ENCODE measurements at regions not wholly inside any gene's neighbourhood (a gene's known extent, or its start where the extent isn't known, plus 50 kb on each side); places are given as distances from the start of the nearest gene placed in this dataset.

GRCh38 chr2:221762496-221762895 lies 190.4 kb upstream of the EPHA4 start:
- peak overlapping the region; percentile 49; the same call in 1 of the 2 replicates for H2AFZ ChIP-seq
- no peak overlapping the region for H3K4me3 ChIP-seq
- H3F3A ChIP-seq (replicated peaks; ENCODE audit: low read depth): no peaks in the 10 kb centered on the region
- Mint-ChIP-seq H3K9me3 (peaks cover 2% of the 10 kb centered on the region; the same call in 2 of the 3 replicates), H3K36me3 (ENCODE audit: low read depth) (no peaks in the 10 kb centered on the region), H3K4me3 (no peak overlapping the region), H3K4me1 (no peaks in the 10 kb centered on the region), H3K27ac (no peak overlapping the region), H3K27me3 (ENCODE audit: insufficient read depth, low read depth, poor library complexity) (no peaks in the 10 kb centered on the region)
- H3K36me3 ChIP-seq (ENCODE audit: insufficient read depth): no peaks in the 10 kb centered on the region
- no peak for TF ChIP-seq ZNF331 (CRISPR knock-in tag; IDR thresholded peaks at IDR 0.05; ENCODE audit: low read depth)
- TF ChIP-seq ZNF462 (CRISPR knock-in tag; IDR thresholded peaks at IDR 0.05): no peak
- TF ChIP-seq ETS1 (IDR thresholded peaks at IDR 0.05): no peak
- no peak for TF ChIP-seq NANOG (IDR thresholded peaks at IDR 0.05; ENCODE audit: borderline replicate concordance)
- no peak for TF ChIP-seq EZH2 (IDR thresholded peaks at IDR 0.05; ENCODE audit: low read depth, unreplicated experiment)
- H3K4me2 ChIP-seq: no peak overlapping the region
- ATAC-seq: no peak
- peaks cover 10% of the 10 kb centered on the region; the same call in 1 of the 2 replicates for H3K9me2 ChIP-seq (ENCODE audit: insufficient read depth)
- H3K27me3 ChIP-seq (ENCODE audit: insufficient read depth): no peaks in the 10 kb centered on the region
- no peaks in the 10 kb centered on the region for H3K4me1 ChIP-seq (ENCODE audit: insufficient read depth)
- H4K20me1 ChIP-seq (replicated peaks; ENCODE audit: insufficient read depth): no peaks in the 10 kb centered on the region
- H3K79me2 ChIP-seq (replicated peaks; ENCODE audit: insufficient read depth): no peaks in the 10 kb centered on the region
- no peak overlapping the region for H3K27ac ChIP-seq (ENCODE audit: low read depth)
- no peak for DNase-seq (ENCODE audit: low spot score)

- Mint-ChIP-seq H3K27me3 (ENCODE audit: insufficient read depth, low read depth, poor library complexity) (no peaks in the 10 kb centered on the region), H3K27ac (no peak overlapping the region), H3K36me3 (ENCODE audit: low read depth) (no peaks in the 10 kb centered on the region), H3K9me3 (peaks cover 2% of the 10 kb centered on the region; the same call in 2 of the 3 replicates), H3K4me1 (no peaks in the 10 kb centered on the region), H3K4me3 (no peak overlapping the region)
- Histone ChIP-seq H3K79me2 (replicated peaks; ENCODE audit: insufficient read depth) (no peaks in the 10 kb centered on the region), H3K27me3 (ENCODE audit: insufficient read depth) (no peaks in the 10 kb centered on the region), H3F3A (replicated peaks; ENCODE audit: low read depth) (no peaks in the 10 kb centered on the region), H4K20me1 (replicated peaks; ENCODE audit: insufficient read depth) (no peaks in the 10 kb centered on the region), H3K4me2 (no peak overlapping the region), H3K27ac (ENCODE audit: low read depth) (no peak overlapping the region), H3K9me2 (ENCODE audit: insufficient read depth) (peaks cover 8% of the 10 kb centered on the region; the same call in 1 of the 2 replicates), H2AFZ (no peak overlapping the region), H3K4me1 (ENCODE audit: insufficient read depth) (no peaks in the 10 kb centered on the region), H3K4me3 (no peak overlapping the region), H3K36me3 (ENCODE audit: insufficient read depth) (no peaks in the 10 kb centered on the region)
- ATAC-seq (no peak), DNase-seq (ENCODE audit: low spot score) (no peak)
- TF ChIP-seq ZNF331 (CRISPR knock-in tag; IDR thresholded peaks at IDR 0.05; ENCODE audit: low read depth) (no peak), ZNF114 (CRISPR knock-in tag; IDR thresholded peaks at IDR 0.05) (no peak), REST (IDR thresholded peaks at IDR 0.05; ENCODE audit: unreplicated experiment) (no peak)
Observed at GRCh38 chr2:221761260-221761659, 189.2 kb upstream of the EPHA4 start.
